HG03103 (cell line): ENCODE measurements at regions not wholly inside any gene's neighbourhood (a gene's known extent, or its start where the extent isn't known, plus 50 kb on each side); places are given as distances from the start of the nearest gene placed in this dataset.
"Not testable (repeated sequence)": the region's sequence is repeated elsewhere in the genome, so short reads cannot be mapped to it uniquely, and the experiment has no call there.

Experiments
- ATAC-seq: cut with Tn5 transposase; IDR thresholded peaks from one replicate; pipeline ENCODE4 v1.9.1; 2021; ENCODE audit warnings: low read depth; ENCODE audit not compliant: unreplicated experiment

DNA sequence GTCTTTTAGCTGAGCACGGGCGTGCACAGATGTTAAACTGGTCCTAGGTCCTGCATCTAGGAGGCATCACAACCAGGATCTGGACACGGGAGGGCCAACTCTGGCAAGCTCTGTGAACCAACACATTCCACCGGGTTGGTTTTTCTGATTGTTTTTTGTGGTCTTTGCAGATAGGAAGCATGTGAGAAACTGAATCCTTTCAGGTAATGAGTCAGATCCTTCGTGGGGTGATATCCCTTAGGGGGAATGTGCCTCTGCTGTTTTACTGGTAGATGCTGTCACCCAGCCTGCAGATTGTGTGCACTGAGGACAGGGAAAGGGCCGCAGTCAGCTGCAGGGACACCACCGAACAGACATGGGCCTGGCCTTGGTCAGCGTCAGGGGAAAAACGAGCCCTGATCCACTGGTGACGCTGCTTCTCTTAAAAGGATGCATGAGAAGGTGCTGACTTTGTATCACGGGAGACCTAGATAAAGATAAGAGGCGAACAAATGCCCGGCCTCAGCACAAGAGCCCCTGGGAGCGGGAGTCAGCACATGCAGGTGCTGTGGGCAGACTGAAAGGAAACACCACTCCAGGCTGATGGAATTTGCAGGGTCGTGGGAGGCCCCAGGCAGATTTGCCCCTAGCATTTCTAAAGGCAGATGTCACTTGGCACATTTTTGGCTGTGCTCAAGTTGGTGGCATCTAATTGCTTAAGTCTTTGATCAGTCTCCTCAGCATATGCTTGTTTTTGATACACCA, 51.1 kb downstream of the DOP1B start:
- ATAC-seq, result no peak

DNA sequence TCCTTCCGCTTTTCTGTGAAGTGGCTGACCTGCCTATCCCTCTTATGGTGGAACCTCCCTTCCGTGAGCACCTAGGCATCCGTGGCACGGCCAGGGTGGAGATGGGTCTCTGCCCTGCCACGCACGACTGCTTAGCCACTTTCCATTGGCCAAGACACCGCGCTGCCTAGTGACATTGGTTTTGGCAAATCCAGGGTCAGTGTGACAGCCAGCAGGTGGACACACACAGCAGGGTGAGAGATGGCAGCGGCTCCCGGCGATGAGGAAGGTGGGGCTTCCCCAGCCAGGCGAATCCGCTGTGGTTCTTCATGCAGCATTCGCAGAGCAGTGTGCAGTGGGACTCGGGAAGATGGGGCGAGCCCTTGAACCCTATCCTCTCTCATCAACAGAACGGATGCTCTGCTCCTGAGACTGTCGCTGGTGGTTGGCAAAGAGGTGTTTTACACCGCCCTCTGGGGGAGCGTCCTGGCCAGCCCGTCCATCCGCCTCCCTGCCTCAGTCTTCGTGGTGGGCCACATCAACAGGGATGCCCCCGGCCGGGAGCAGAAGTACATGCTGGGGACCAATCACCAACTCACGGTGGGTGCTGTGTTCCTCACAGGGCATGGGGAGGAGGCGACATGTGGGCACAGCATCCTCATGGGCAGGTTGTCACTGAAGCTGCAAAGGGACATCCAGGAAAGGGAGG, 51.8 kb downstream of the DOP1B start:
- no peak for ATAC-seq

DNA sequence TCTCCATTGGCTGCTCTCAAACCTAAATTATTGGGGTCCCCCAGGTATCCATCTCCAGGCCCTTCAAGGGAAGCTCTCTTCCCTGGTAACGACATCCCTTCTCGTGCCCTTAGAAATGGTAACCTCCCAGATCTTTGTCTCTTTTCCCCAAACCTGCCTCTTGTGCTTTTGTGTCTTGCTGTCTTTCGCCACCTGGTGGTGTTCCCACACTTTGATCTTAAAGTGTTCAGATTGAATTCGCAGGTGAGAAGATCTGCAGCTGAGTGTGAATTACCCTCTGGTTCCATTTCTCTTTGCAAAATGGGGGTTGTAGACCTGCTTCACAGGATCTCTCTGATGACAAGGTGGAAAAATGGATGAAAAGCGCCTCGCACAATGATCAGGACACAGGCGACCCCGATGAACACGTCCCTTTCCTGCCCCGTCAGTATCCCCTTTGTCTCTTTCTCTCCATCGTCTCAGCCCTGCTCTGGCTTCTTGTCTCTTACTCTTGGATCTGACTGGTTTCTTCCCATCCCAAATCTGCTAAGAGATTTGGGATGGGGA, 53.1 kb downstream of the DOP1B start:
- no peak for ATAC-seq

DNA sequence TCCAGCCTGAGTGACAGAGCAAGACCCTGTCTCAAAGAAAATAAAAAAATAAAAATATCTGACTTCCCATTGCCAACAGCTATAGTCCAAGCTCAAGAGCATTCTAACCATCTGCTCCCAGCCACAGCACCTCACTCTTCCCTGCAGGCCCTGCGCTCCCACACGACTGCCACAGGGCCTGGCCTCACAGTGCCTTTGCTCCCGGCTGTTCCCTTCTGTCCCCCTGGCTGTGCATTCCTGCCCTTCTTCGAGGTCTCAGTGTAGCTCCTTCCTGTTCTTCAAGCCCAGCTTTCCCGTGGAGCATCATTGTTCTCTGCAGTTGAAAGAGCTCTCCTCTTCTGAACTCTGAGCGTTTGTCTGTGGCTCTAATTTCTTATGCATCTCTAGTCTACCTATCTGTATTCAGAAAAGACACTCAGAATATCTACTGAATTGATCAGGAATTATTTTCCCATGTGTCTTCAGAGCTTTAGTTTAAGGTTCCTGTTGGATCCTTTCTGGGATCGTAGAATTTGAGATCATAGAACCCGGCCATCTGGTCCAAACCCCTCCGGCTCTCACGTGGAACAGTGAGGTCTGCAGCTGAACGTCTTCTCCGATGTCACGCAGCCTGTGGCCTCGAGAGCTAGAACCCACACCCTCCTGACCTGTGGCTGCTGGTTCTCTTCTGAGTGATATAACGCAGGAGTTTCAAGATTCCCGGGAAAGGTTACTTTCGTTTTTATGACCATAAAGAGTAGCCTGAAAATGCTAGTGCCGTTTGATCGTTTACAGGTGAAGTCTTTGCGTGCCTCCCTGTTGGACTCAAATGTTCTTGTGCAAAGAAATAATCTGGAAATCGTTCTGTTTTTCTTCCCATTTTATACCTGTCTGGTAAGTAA, 54.4 kb downstream of the DOP1B start:
- no peak for ATAC-seq

DNA sequence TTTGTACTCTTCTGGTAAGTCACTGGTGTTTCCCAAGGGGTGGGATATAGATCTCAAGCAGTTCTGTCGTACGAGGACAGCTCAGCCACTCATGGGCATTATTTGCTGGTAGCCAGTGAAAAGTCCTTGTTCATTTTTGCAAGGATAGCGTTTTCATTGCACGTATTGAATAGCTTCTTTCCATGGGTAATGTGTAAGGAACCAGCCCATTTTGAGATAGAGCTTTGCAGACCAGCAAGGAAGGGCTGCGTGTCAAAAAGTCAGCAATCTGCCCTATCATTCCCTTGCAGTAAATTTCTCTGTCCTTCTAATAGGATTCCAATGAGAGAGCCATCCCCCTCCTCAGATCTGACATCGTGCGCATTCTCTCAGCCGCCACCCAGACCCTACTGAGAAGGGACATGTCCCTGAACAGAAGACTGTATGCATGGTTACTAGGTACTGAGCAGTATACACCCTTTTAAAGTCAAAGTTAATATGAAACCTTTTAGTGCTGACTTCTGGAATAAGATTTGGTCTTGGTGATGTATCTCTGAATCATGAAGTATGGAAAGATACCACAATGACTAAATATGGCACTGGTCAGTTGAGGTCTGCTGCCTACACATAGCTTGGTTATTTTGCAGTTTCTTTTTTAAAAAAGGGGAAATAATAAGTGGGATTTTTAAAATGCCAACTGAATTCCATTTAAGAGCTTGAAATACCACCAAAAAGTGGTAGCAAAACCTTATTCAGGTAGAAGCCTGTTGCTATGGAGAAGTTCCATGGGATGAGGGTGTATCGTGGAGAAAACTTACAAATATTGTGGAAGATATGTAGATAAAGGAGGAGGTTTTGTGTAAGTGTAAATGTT, 55.3 kb downstream of the DOP1B start:
- ATAC-seq, result no peak

DNA sequence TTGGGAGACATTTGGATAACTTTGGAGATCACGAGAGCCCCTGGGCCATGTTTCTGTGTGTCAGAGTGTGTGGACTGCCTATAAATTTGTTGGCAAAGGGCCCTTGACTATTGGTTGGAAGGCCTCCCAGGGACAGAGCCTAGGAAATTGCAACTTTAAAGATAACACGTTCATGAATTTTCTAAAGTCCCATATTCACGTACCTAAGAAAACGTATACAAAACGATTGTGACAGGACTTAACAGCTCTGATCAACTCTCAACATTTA, 55.8 kb downstream of the DOP1B start:
- ATAC-seq, result no peak

DNA sequence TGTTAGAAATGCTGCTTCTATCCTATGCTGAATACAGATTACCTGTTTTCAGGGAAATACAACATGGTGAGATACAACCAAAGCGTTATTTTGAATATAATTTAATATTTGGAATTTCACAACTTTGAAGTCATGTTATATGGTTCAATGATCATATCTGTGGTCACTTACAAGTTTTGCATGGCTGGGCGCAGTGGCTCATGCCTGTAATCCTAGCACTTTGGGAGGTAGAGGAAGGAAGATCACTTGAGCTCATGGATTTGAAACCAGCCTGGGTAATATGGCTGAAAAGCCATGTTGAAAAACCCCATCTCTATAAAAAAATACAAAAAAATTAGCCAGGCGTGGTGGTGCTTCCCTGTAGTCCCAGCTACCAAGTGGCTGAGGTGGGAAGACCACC, 57.9 kb downstream of the DOP1B start:
- no peak for ATAC-seq

DNA sequence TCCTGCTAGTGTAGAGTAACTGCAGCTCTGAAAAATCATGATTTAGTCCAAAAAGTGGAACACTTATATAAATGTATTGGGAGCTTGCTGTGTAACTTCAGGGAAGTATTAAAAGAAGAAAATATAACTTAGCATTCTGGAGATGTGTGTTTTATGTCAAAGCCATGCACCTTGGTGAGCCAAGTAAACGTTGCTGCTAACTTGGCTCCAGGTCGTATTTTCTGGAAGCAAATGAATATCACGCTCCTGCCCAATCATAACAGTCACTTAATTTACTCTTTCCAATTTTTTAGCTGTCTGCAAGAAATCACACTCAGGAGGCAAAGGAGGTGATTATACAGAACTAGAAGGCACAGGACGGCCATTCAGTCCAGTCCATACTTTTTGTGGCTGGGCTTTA, 61.1 kb downstream of the DOP1B start:
- ATAC-seq, result no peak

DNA sequence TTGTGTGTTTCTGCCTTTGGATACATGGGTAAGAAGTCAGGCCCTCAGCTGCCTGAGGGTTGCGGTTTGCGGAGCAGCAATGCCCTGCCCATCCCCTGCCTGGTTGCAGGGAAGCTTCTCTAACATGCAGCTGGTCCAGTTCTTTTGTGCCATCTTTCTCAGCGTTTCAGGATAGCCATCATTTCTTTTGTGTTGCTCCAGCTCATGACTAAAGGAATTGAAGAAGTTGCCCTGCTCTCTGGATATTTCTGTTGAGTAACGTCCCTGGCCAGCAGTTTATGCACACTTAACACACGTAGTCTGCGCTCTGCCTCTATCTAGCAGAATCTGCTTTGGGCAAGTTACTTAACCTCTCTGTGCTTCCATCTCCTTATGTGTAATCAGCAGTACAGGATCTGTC, 62.1 kb downstream of the DOP1B start:
- no peak for ATAC-seq

DNA sequence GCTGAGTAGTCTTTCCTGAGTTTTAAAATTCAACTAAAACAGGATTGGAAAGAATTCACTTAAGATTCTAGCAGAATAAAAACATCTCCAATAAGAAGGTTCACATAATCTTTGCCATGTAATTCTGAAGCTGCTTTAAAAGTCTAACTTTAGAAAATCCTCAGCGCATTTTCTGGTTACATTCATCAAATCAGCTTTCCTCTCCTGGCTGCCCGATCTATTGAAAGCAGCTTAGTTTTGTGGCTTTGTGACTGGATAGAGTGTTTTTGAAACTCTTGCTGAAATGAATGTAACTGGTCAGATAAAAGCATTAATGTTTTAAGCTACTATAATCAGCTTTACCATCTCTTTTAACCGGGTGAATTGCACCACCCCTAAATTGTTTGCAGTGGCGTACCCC, 66.8 kb downstream of the DOP1B start:
- no peak for ATAC-seq

DNA sequence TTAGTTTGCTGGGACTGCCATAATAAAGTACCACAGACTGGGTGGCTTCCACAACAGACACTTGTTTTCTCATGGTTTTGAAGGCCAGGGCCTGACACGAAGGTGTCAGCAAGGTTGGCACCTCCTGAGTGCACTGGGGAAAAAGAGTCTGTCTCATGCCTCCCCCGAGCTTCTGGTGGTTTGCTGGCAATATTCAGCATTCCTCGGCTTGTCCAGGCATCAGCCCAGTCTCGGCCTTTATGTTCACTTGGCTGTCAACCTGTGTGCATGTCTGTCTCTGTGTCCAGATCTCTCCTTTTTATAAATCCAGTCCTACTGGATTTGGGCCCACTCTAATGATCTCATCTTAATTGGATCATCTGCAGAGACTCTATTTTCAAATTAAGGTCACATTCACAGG, 72.6 kb downstream of the DOP1B start:
- no peak for ATAC-seq

DNA sequence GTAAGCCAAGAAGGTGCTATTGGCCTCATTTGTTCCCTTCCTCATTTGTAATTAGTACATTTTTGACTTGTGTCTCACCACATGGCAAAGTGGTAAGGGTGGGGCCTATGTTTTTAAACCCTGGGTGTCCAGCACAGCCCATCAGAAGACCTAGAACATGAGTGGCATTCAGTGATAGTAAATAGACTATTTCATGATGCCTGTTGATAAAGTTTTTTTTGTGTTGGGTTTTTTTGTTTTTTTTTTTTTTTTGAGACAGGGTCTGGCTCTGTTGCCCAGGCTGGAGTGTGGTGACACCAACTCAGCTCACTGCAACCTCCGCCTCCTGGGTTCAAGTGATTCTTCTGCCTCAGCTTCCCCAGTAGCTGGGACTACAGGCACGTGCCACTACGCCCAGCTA, 74.8 kb downstream of the DOP1B start:
- not testable (repeated sequence) for ATAC-seq

DNA sequence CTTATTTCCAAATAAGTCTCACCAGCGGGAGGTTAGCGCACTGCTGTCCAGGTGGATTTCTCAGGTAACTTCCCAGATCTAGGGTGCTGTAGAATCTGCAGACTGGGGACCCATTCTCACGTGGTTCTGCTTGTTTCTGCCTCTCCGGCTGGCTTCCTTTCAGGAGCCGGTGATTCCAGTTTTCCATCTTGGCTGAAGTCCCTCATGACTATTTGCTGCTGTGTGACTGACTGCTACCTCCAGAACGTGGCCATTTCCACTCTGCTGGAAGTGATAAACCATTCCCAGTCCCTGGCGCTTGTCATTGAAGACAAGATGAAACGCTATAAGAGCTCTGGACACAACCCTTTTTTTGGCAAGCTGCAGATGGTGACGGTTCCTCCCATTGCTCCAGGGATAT, 76.0 kb downstream of the DOP1B start:
- ATAC-seq, result no peak

DNA sequence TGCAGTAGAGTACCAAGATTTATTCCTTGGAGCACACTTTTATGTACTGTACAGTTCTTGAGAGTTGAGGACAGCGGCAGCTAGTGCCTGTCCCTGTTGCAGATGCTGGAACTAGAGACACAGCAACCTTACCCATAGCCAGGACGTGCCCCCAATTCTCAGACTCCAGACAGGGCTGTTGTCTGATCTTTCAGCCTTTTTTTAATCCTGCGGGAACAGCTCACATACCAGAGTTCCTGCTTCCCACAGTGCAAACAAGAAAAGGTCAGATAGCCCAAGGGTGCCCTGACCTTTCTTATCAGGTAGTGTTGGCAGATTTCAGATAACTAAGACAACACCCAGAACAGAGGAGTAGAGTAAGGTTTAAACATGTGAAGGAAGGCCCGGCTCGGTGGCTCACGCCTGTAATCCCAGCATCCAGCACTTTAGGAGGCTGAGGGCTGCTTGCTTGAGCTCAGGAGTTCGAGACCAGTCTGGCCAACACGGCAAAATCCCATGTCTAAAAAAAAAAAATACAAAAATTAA, 78.5 kb downstream of the DOP1B start:
- ATAC-seq, result no peak

DNA sequence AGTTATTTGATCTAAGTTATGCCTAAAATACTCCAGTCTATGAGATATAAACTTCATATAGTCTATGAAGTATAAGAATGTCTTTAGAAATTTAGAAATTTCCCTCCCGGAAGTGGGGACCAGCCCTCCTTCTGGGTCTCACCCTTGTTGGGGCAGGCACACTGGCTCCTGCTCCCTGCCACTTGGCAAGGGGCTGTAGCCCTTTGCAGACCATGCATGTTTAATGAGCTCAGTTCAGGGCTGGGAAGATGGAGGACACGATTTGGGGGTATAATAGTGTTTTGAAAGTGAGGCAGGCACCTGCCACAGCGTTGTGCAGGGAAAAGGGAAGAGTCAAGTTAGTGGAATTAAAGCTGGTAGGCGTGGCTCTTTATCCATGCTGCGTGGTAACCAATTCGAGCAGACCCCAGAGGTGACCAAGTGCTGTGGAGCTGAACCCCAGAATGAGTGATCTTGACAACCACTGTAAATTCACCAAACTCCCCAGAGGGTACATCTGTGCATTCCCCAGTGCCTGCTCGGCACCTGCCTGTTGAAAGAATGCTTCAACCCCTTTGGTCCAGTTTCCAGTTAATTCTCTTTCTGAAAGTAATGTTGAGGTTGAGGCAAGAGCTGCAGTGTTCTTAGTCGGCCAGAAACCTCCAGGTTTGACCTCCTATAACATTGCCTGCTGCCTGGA, 79.6 kb downstream of the DOP1B start:
- no peak for ATAC-seq

DNA sequence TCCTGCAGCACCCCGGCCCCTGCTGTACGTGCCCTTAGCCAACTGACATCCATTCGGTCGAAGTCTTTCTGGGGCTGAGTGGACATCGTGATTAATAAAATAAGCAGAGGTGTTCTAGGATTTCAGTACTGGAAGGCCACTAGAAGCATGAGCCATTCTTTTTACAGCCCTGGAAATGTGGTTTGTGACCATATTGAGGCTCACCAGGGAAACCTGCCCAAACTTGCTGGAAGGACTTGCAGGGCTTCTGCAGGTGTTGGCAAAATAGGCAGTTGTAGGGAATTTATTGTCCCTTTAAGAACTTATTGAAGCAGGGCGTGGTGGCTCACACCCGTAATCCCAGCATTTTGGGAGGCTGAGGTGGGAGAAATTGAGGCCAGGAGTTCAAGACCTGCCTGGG, 80.8 kb downstream of the DOP1B start:
- ATAC-seq, result no peak

DNA sequence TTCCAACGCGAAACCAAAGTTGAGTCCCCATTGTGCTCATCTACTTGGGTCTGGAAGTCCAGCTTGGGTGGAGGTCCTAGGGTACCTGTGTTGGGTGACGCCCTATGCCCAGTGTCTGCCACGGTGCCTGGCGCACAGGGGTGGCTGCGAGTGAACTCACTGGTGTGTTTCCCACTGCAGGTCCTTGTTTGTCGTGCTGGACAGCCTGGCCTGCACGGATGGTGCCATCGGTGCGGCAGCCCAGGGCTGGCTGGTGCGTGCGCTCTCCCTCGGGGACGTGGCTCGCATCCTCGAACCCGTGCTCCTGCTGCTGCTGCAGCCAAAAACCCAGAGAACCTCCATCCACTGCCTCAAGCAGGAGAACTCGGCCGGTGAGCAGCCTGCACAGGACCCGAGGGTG, 80.4 kb upstream of the MORC3 start:
- ATAC-seq, result no peak

DNA sequence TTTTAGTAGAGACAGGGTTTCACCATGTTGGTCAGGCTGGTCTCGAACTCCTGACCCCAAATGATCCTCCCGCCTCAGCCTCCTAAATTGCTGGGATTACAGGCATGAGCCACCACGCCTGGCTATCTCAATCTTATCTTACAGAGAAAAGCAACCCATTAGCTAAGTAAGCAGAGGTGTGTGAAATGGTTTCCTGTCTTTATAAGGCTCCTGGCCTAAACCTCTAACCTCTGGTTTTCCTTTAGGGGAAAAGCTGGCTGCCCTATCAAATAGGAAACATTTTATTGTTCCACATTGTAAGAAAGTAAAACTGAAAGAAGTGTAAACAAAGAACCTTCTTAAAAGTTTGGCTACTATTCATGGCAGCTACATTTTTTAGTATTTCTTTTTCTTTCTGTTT, 78.3 kb upstream of the MORC3 start:
- no peak for ATAC-seq

DNA sequence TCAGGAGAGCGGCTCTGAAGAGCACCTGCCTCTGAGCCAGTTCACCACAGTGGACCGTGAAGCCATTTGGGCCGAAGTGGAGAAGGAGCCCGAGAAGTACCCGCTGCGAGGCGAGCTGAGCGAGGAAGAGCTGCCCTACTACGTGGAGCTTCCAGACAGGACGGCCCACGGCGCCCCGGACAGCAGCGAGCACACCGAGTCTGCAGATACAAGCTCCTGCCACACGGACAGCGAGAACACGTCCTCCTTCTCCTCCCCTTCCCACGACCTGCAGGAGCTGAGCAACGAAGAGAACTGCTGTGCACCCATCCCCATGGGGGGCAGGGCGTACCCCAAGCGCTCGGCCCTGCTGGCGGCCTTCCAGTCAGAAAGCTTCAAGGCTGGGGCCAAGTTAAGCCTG, 74.9 kb upstream of the MORC3 start:
- ATAC-seq, result no peak

DNA sequence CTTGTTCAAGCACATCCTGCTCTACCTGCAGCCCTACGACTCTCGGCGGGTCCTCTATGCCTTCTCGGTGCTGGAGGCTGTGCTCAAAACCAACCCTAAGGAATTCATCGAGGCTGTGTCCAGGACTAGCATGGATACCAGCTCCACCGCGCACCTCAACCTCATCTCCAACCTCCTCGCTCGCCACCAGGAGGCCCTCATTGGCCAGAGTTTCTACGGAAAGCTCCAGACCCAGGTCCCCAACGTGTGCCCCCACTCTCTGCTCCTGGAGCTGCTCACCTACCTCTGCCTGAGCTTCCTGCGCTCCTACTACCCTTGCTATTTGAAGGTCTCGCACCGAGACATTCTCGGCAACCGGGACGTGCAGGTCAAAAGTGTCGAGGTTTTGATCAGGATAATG, 74.3 kb upstream of the MORC3 start:
- ATAC-seq, result no peak
